ENCODE measurements at regions not wholly inside any gene's neighbourhood (a gene's known extent, or its start where the extent isn't known, plus 50 kb on each side); places are given as distances from the start of the nearest gene placed in this dataset.

GRCh38 chr14:101007004-101007614 lies 103.6 kb upstream of the RTL1 start:
- TF ChIP-seq CEBPB (IDR thresholded peaks at IDR 0.05; ENCODE audit: low read depth, low read length) (no peak), RAD21 (IDR thresholded peaks at IDR 0.05; ENCODE audit: low read length) (no peak), SMC3 (IDR thresholded peaks at IDR 0.05; ENCODE audit: low read depth, low read length) (no peak), POLR2A (IDR thresholded peaks at IDR 0.05; ENCODE audit: low read depth, low read length) (no peak), FOS (IDR thresholded peaks at IDR 0.05; ENCODE audit: low read depth, low read length) (no peak), CHD1 (IDR thresholded peaks at IDR 0.05; ENCODE audit: low read depth, low read length) (no peak), MAZ (IDR thresholded peaks at IDR 0.05; ENCODE audit: borderline replicate concordance, low read depth, low read length) (no peak), MXI1 (IDR thresholded peaks at IDR 0.05; ENCODE audit: borderline replicate concordance, low read depth, low read length) (no peak), RFX5 (IDR thresholded peaks at IDR 0.05; ENCODE audit: low read depth, low read length) (no peak), MAFK (IDR thresholded peaks at IDR 0.05; ENCODE audit: low read depth, low read length) (no peak), BHLHE40 (IDR thresholded peaks at IDR 0.05; ENCODE audit: low read depth, low read length) (no peak), NFE2L2 (IDR thresholded peaks at IDR 0.05; ENCODE audit: low read depth, low read length) (no peak), RCOR1 (IDR thresholded peaks at IDR 0.05; ENCODE audit: insufficient replicate concordance, low read length) (no peak), USF2 (IDR thresholded peaks at IDR 0.05; ENCODE audit: low read depth, low read length) (no peak), ELK1 (IDR thresholded peaks at IDR 0.05; ENCODE audit: borderline replicate concordance, low read depth, low read length) (no peak), CTCF (conservative IDR thresholded peaks at IDR 0.05; ENCODE audit: low read depth, low read length) (no peak)
- Histone ChIP-seq H3K27me3 (ENCODE audit: control insufficient read depth, insufficient read depth, low read length) (no peaks in the 10 kb centered on the region), H2BK20ac (ENCODE audit: low read depth, low read length) (no peak overlapping the region), H3K9ac (ENCODE audit: low read depth, low read length) (no peak overlapping the region), H3K36me3 (ENCODE audit: control insufficient read depth, insufficient read depth, low read length) (peaks cover 56% of the 10 kb centered on the region), H3K14ac (replicated peaks; ENCODE audit: low read depth, low read length) (no peak overlapping the region), H4K91ac (ENCODE audit: insufficient read depth, low read depth, low read length) (no peak overlapping the region), H3K27ac (ENCODE audit: insufficient read depth, low read length) (no peak overlapping the region), H3K4me3 (ENCODE audit: insufficient read depth, low read depth, low read length) (no peak overlapping the region), H2AK5ac (ENCODE audit: low read depth, low read length) (no peak overlapping the region), H4K20me1 (ENCODE audit: insufficient read depth, low read length) (peaks cover 43% of the 10 kb centered on the region), H3K79me1 (ENCODE audit: low read depth in 1 of 2, low read length in 2 of 2) (peaks cover 6 to 61% of the 10 kb centered on the region in 2 experiments; a peak in 3 of 4 replicates), H3K4me2 (ENCODE audit: low read depth, low read length) (no peak overlapping the region), H4K5ac (ENCODE audit: low read depth, low read length) (no peak overlapping the region), H2AK9ac (replicated peaks; ENCODE audit: low read depth, low read length, poor library complexity) (no peak overlapping the region), H3K4ac (ENCODE audit: low read depth, low read length) (no peak overlapping the region), H3K4me1 (ENCODE audit: control insufficient read depth, insufficient read depth, low read length) (peaks cover 24% of the 10 kb centered on the region), H3K9me3 (ENCODE audit: control insufficient read depth, insufficient read depth, low read length) (peaks cover 2% of the 10 kb centered on the region; the same call in 1 of the 2 replicates), H4K8ac (ENCODE audit: low read depth in 2 of 2, low read length in 2 of 2) (no peak overlapping the region), H3K18ac (ENCODE audit: low read depth, low read length) (no peak overlapping the region), H2AFZ (replicated peaks; ENCODE audit: low read length, poor library complexity) (no peak overlapping the region), H3K23ac (ENCODE audit: low read depth, low read length) (no peak overlapping the region), H3K9me1 (ENCODE audit: insufficient read depth, low read length) (peaks cover 34% of the 10 kb centered on the region), H3K56ac (ENCODE audit: extremely low read depth, insufficient read depth, low read length) (no peak overlapping the region), H2BK5ac (ENCODE audit: low read depth, low read length, poor library complexity, severe bottlenecking) (no peak overlapping the region), H2BK15ac (ENCODE audit: low read depth, low read length) (no peak overlapping the region), H2BK120ac (ENCODE audit: low read depth, low read length) (no peak overlapping the region)
- in situ Hi-C loops (cut with MboI; ENCODE audit: low sequenced_read_pairs) (no loop called here), dilution Hi-C loops (cut with HindIII; ENCODE audit: low sequenced_read_pairs, unreplicated experiment) (no loop called here), intact Hi-C loops (cut with micrococcal nuclease) (no loop called here)
- ChIA-PET CTCF (no interaction called here), POLR2A (ENCODE audit: unreplicated experiment) (no interaction called here)
- DNase-seq = no peak
- ATAC-seq (ENCODE audit: low read depth) = no peak
- no TSS peak for BruUV-seq (replicated peaks)
- WGBS, 2 experiments (ENCODE audit: extremely low coverage in 2 of 2, insufficient read length in 1 of 2) = no CpG with 5 or more reads among the region's 13 CpGs
